ENCODE measurements at regions not wholly inside any gene's neighbourhood (a gene's known extent, or its start where the extent isn't known, plus 50 kb on each side); places are given as distances from the start of the nearest gene placed in this dataset.

- TF ChIP-seq FOS (IDR thresholded peaks at IDR 0.05; ENCODE audit: low read depth, low read length) = no peak
- TF ChIP-seq CTCF (conservative IDR thresholded peaks at IDR 0.05; ENCODE audit: low read depth, low read length) = no peak
- no peak for TF ChIP-seq RAD21 (IDR thresholded peaks at IDR 0.05; ENCODE audit: low read length)
- no peak for TF ChIP-seq CEBPB (IDR thresholded peaks at IDR 0.05; ENCODE audit: low read depth, low read length)
- TF ChIP-seq CHD1 (IDR thresholded peaks at IDR 0.05; ENCODE audit: low read depth, low read length) = no peak
- TF ChIP-seq USF2 (IDR thresholded peaks at IDR 0.05; ENCODE audit: low read depth, low read length) = no peak
- TF ChIP-seq MAFK (IDR thresholded peaks at IDR 0.05; ENCODE audit: low read depth, low read length) = no peak
- TF ChIP-seq POLR2A (IDR thresholded peaks at IDR 0.05; ENCODE audit: low read depth, low read length) = no peak
- TF ChIP-seq RFX5 (IDR thresholded peaks at IDR 0.05; ENCODE audit: low read depth, low read length) = no peak
- TF ChIP-seq RCOR1 (IDR thresholded peaks at IDR 0.05; ENCODE audit: insufficient replicate concordance, low read length) = no peak
- TF ChIP-seq NFE2L2 (IDR thresholded peaks at IDR 0.05; ENCODE audit: low read depth, low read length) = no peak
- no peak for TF ChIP-seq SMC3 (IDR thresholded peaks at IDR 0.05; ENCODE audit: low read depth, low read length)
- no peak for TF ChIP-seq MAZ (IDR thresholded peaks at IDR 0.05; ENCODE audit: borderline replicate concordance, low read depth, low read length)
- no peak for TF ChIP-seq ELK1 (IDR thresholded peaks at IDR 0.05; ENCODE audit: borderline replicate concordance, low read depth, low read length)
Measured at GRCh38 chr11:97514446-97514845, 1124.6 kb downstream of the JRKL start.

All from IMR-90 (cell line).